ENCODE measurements at regions not wholly inside any gene's neighbourhood (a gene's known extent, or its start where the extent isn't known, plus 50 kb on each side); places are given as distances from the start of the nearest gene placed in this dataset.

GRCh38 chr3:25038922-25039321, 389.1 kb upstream of the RARB start:
- TF ChIP-seq CTCF (IDR thresholded peaks at IDR 0.05) (no peak), POLR2A (IDR thresholded peaks at IDR 0.05) (no peak)
- Histone ChIP-seq H3K36me3 (ENCODE audit: low read depth, missing control alignments) (no peaks in the 10 kb centered on the region), H3K9me3 (no peaks in the 10 kb centered on the region), H3K4me3 (no peak overlapping the region), H3K27ac (no peak overlapping the region), H3K27me3 (no peaks in the 10 kb centered on the region), H3K4me1 (no peaks in the 10 kb centered on the region)
- 73 to 77% methylated on average over 4 of the region's 4 CpGs for WGBS, 2 donors
- intact Hi-C loops (cut with DNase I; ENCODE audit: low total_unique reads) = no loop called here
- DNase-seq = no peak

- TF ChIP-seq CTCF (IDR thresholded peaks at IDR 0.05) (no peak), POLR2A (IDR thresholded peaks at IDR 0.05) (no peak)
- 80 to 90% methylated on average over 3 of the region's 3 CpGs for WGBS, 2 donors
- H3K4me3 ChIP-seq = no peak overlapping the region
- DNase-seq = no peak
- H3K36me3 ChIP-seq (ENCODE audit: low read depth, missing control alignments) = no peaks in the 10 kb centered on the region
- intact Hi-C loops (cut with DNase I; ENCODE audit: low total_unique reads) = no loop called here
- no peaks in the 10 kb centered on the region for H3K9me3 ChIP-seq
- H3K27me3 ChIP-seq = no peaks in the 10 kb centered on the region
- H3K4me1 ChIP-seq = no peaks in the 10 kb centered on the region
- no peak overlapping the region for H3K27ac ChIP-seq
Observed at GRCh38 chr3:25040748-25041147, 387.3 kb upstream of the RARB start.

GRCh38 chr3:25041871-25042584, 386.0 kb upstream of the RARB start:
- Histone ChIP-seq H3K27ac (no peak overlapping the region), H3K9me3 (no peaks in the 10 kb centered on the region), H3K27me3 (no peaks in the 10 kb centered on the region), H3K36me3 (ENCODE audit: low read depth, missing control alignments) (no peaks in the 10 kb centered on the region), H3K4me3 (no peak overlapping the region), H3K4me1 (no peaks in the 10 kb centered on the region)
- 84 to 89% methylated on average over 3 of the region's 3 CpGs for WGBS, 2 donors
- intact Hi-C loops (cut with DNase I; ENCODE audit: low total_unique reads) = no loop called here
- no peak for DNase-seq
- TF ChIP-seq POLR2A (IDR thresholded peaks at IDR 0.05) (no peak), CTCF (IDR thresholded peaks at IDR 0.05) (no peak)

GRCh38 chr3:25043177-25043576, 384.9 kb upstream of the RARB start:
- Histone ChIP-seq H3K4me1 (no peaks in the 10 kb centered on the region), H3K27me3 (no peaks in the 10 kb centered on the region), H3K27ac (no peak overlapping the region), H3K36me3 (ENCODE audit: low read depth, missing control alignments) (no peaks in the 10 kb centered on the region), H3K4me3 (no peak overlapping the region), H3K9me3 (no peaks in the 10 kb centered on the region)
- intact Hi-C loops (cut with DNase I; ENCODE audit: low total_unique reads) = no loop called here
- DNase-seq = no peak
- TF ChIP-seq CTCF (IDR thresholded peaks at IDR 0.05) (no peak), POLR2A (IDR thresholded peaks at IDR 0.05) (no peak)
- WGBS, 2 donors = 85 to 91% methylated on average over 2 of the region's 2 CpGs

- intact Hi-C loops (cut with DNase I; ENCODE audit: low total_unique reads) = no loop called here
- Histone ChIP-seq H3K27ac (no peak overlapping the region), H3K9me3 (no peaks in the 10 kb centered on the region), H3K27me3 (no peaks in the 10 kb centered on the region), H3K4me3 (no peak overlapping the region), H3K36me3 (ENCODE audit: low read depth, missing control alignments) (no peaks in the 10 kb centered on the region), H3K4me1 (no peaks in the 10 kb centered on the region)
- WGBS, 2 donors = 85 to 88% methylated on average over 3 of the region's 3 CpGs
- TF ChIP-seq CTCF (IDR thresholded peaks at IDR 0.05) (no peak), POLR2A (IDR thresholded peaks at IDR 0.05) (no peak)
- no peak for DNase-seq
Observed at GRCh38 chr3:25043749-25044148, 384.3 kb upstream of the RARB start.

Data from testis (tissue), 2 donors.